ENCODE measurements at regions not wholly inside any gene's neighbourhood (a gene's known extent, or its start where the extent isn't known, plus 50 kb on each side); places are given as distances from the start of the nearest gene placed in this dataset.
"Not testable (repeated sequence)": the region's sequence is repeated elsewhere in the genome, so short reads cannot be mapped to it uniquely, and the experiment has no call there.

DNA sequence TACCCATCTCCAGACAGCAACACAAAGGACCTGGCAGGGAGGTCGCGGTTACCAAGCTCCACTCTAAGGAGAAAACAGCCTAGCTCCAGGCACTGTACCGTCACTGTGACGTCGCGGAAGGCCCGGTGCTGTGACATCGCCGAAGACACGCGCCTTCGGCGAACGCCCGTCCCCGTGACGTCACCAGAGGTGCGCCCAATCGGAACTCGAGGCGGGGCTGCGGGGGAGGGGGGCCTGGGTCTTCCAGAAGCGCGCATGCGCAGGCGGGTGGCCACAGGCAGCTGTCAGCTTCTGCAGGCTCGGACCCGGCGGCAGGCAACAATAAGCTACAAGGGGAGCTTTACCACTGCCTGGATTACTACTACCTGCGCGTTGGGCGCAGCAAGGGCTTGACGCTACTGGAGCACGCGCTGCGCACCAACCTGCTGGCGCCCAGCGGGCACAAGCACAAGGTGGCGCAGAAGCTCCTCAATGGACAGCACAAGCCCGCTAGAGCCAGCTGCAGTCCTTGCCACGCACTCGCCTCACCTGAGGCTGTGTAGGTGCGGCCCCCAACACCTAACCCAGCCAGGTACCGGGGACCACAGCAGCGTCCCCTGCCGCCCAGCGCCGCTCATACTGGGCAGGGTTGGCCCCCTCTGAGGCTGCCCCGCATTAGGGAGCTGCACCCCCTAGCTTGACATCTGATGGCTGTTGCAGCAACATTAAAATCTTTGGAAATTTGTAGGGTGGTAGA lies 208.4 kb downstream of the TPST1 start:
- peak; percentile 53 to 68 for DNase-seq (ENCODE audit: low read depth in 2 of 2)

- no peak for DNase-seq (ENCODE audit: low read depth in 2 of 2)
These were observed 210.6 kb downstream of the TPST1 start for GRCh38 chr7:66415659-66416265.

GRCh38 chr7:66418537-66418936 lies 210.1 kb upstream of the KCTD7 start:
- DNase-seq (ENCODE audit: low read depth in 2 of 2) = no peak

GRCh38 chr7:66419210-66419609 lies 209.5 kb upstream of the KCTD7 start:
- no peak for DNase-seq (ENCODE audit: low read depth in 2 of 2)

DNA sequence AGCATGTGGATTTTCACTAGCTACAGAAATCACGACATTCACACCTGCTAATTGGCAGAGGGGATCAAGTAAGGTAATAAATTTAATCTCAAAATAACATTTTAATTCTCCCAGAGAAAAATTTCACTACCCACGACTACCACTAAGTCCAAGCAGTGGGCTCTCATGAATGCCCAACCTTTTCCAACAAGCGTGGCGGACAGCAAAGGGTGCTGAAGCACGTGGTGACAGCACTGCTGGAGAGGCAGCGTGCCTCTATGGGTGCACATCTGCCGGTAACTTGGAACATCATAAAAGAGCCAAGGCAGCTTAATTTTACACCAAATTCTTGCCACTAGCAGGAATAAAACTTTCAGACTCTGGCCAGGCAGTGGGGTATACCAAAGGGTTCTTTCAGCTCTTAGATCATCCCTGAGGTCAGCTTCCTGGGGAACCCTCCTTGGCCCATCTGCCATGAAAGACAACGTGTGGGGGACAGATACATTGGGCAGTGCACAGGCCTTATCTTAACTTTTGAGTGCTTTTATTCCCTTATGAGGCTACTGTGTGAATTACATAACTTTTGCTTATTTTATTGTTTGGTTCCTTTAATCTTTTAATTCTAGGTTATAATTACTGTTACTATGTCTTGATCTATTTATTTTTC lies 206.7 kb upstream of the KCTD7 start:
- no peak for DNase-seq (ENCODE audit: low read depth in 2 of 2)

GRCh38 chr7:66423729-66424128 lies 205.0 kb upstream of the KCTD7 start:
- no peak for DNase-seq (ENCODE audit: low read depth in 2 of 2)

DNA sequence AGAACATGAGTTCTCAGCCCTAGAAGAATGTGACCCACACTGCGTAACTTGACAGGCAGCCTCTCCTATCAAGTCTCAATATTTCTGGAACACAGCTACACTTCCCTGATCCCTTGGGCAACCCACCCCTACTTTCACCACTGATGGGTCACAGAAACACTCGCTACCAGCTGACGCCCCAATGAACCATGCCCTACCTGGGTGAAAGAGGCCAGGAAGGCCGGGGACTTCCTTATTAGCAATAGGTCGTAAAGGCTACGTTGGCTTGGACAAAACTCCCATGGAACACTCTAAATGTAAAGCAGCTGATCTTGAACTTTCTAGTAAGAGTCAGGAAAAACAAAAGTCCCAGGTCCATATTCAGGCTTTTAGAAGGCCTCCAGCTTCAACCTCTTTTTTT lies 202.3 kb upstream of the KCTD7 start:
- no peak for DNase-seq (ENCODE audit: low read depth in 2 of 2)

GRCh38 chr7:66426996-66427395 lies 201.7 kb upstream of the KCTD7 start:
- DNase-seq (ENCODE audit: low read depth in 2 of 2) = no peak

GRCh38 chr7:66427956-66428355 lies 200.7 kb upstream of the KCTD7 start:
- DNase-seq (ENCODE audit: low read depth in 2 of 2) = no peak

- DNase-seq (ENCODE audit: low read depth in 2 of 2) = no peak
These were observed 199.1 kb upstream of the KCTD7 start for GRCh38 chr7:66429498-66430163.

DNA sequence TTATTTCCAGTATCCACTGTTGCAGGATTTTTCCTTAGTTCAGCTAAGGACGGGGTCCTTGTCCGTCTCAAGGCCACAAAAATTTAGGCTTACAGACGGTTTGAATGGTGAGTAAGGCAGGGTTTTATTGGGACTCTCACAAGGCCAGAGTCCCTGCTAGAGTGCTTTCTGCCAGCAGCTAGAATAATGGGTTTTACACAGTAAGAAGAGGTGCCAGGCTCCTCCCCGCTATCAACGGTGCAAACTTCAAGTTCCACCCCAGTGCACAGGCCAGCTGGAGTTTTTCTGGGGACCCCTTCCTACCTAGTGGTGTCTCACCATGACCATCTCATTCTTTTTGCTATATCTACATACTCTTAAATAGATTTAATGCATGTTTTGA lies 198.5 kb upstream of the KCTD7 start:
- no peak for DNase-seq (ENCODE audit: low read depth in 2 of 2)

- not testable (repeated sequence) for DNase-seq (ENCODE audit: low read depth in 2 of 2)
These were observed 189.8 kb upstream of the KCTD7 start for GRCh38 chr7:66438703-66439405.

DNA sequence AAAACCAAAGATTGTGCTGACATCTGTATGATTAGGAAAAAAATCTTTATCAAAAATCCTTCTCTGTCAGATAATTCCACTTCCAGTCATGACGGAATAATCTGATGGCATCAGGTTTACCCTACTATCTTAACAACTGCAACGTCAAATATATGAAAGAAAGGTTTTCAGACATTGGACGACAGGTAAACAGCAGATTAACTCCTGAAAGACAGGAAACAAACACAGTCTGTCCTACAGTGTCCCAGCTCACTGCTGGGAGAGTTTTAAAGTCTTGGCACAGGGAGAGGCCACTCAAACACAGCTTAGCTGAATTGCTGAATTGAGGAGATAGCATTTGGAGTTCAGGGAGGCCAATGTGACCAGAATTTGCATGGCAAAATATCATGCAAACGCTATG lies 186.3 kb upstream of the KCTD7 start:
- DNase-seq (ENCODE audit: low read depth in 2 of 2) = no peak

GRCh38 chr7:66443946-66444345 lies 184.7 kb upstream of the KCTD7 start:
- DNase-seq (ENCODE audit: low read depth in 2 of 2) = no peak

GRCh38 chr7:66447007-66447406 lies 181.7 kb upstream of the KCTD7 start:
- DNase-seq (ENCODE audit: low read depth in 2 of 2) = not testable (repeated sequence)

GRCh38 chr7:66450814-66451213 lies 177.9 kb upstream of the KCTD7 start:
- DNase-seq (ENCODE audit: low read depth in 2 of 2) = not testable (repeated sequence)

- DNase-seq (ENCODE audit: low read depth in 2 of 2) = not testable (repeated sequence)
These were observed 177.0 kb upstream of the KCTD7 start for GRCh38 chr7:66451713-66452112.

GRCh38 chr7:66452165-66452564 lies 176.5 kb upstream of the KCTD7 start:
- DNase-seq (ENCODE audit: low read depth in 2 of 2) = no peak

DNA sequence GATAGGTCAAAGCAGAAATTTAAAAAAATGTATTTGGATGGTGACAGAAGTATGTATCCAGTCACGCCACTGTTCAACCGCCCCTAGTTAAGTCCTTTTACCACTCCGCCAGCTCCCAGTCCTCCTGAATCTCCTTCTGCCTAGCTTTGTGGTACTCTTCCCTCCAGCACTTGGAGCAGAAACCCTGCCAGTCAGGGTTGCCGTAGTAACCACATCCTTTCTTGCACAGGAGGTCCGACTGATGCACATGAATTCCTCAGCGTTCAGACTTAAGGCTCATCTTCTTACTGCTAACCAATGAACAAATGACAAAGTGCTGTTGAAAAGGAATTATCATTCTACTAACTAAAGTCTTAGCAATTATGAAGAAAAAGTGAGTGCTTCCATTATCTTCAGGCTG lies 175.3 kb upstream of the KCTD7 start:
- DNase-seq (ENCODE audit: low read depth in 2 of 2) = no peak

- DNase-seq (ENCODE audit: low read depth in 2 of 2) = no peak
These were observed 174.0 kb upstream of the KCTD7 start for GRCh38 chr7:66454600-66455225.

DNA sequence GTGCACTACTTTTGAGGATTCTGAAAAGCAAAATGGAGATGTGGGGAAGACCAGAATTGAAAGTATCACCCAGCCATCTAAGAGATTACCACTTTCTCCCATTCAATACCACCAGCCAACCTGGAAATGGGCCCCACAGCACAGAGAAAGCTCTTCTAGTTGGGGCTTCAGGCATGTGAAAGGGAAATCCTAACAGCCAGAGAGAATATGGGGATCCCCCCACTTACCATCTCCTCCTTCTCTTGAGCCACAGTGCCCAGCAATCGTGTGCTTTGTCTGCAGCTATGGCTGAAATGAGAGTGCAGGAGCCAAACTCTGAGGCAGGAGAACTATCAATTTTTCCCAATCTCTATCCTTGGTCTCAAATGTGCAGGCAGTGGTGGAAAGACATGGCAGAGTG lies 173.2 kb upstream of the KCTD7 start:
- not testable (repeated sequence) for DNase-seq (ENCODE audit: low read depth in 2 of 2)

Measured in stimulated activated CD8-positive, alpha-beta memory T cell treated with anti-CD3 and anti-CD28 coated beads, Interleukin-2, amount 100 ng/mL, for 1 hour (primary cell).